GM12891 (cell line): ENCODE measurements at regions not wholly inside any gene's neighbourhood (a gene's known extent, or its start where the extent isn't known, plus 50 kb on each side); places are given as distances from the start of the nearest gene placed in this dataset.

Source experiments
- PAX5 ChIP-seq: IDR thresholded peaks from 2 replicates; pipeline ENCODE4 v1.6.1; 2011; ENCODE audit warnings: low read length, moderate library complexity, mild to moderate bottlenecking; ENCODE audit not compliant: insufficient read depth, severe bottlenecking
- POLR2A ChIP-seq: IDR thresholded peaks from 2 replicates; pipeline ENCODE4 v1.6.1; 2011; ENCODE audit warnings: low read depth, low read length, control low read depth
- POLR2AphosphoS5 ChIP-seq: IDR thresholded peaks from 2 replicates; pipeline ENCODE4 v1.6.1; 2011; ENCODE audit warnings: low read depth, low read length, control low read depth
- SPI1 ChIP-seq: IDR thresholded peaks from 2 replicates; pipeline ENCODE4 v1.6.1; 2011; ENCODE audit warnings: low read depth, low read length, control low read depth
- TAF1 ChIP-seq: IDR thresholded peaks from 2 replicates; pipeline ENCODE4 v1.6.1; 2011; ENCODE audit warnings: low read depth, low read length, control low read depth

GRCh38 chr5:128635379-128635778, 97.3 kb upstream of the FBN2 start:
- TF ChIP-seq POLR2AphosphoS5, result no peak
- TF ChIP-seq POLR2A, result no peak
- no peak for TF ChIP-seq TAF1
- no peak for TF ChIP-seq SPI1
- TF ChIP-seq PAX5, result no peak
